Progenitor cell of endocrine pancreas (in vitro differentiated cells): ENCODE measurements at regions not wholly inside any gene's neighbourhood (a gene's known extent, or its start where the extent isn't known, plus 50 kb on each side); places are given as distances from the start of the nearest gene placed in this dataset.
A peak's percentile ranks its signal among the peaks of the same experiment; 100 is the strongest.

Experiments used
- DNase-seq: peaks from one replicate; pipeline ENCODE4 v3.0.0; 2021; ENCODE audit warnings: low spot score; ENCODE audit not compliant: unreplicated experiment
- H3K27ac Mint-ChIP-seq: 2 replicates; pipeline ENCODE4 v1.8.0; 2021; ENCODE audit warnings: mild to moderate bottlenecking, moderate library complexity, mixed read lengths
- H3K27me3 Mint-ChIP-seq: 2 replicates; pipeline ENCODE4 v1.8.0; 2021; ENCODE audit warnings: mixed read lengths
- H3K36me3 Mint-ChIP-seq: 2 replicates; pipeline ENCODE4 v1.8.0; 2022; ENCODE audit warnings: mixed read lengths; ENCODE audit not compliant: insufficient read depth
- H3K4me1 Mint-ChIP-seq: 2 replicates; pipeline ENCODE4 v1.8.0; 2021; ENCODE audit warnings: low read depth, mixed read lengths
- H3K4me3 Mint-ChIP-seq: 2 replicates; pipeline ENCODE4 v1.8.0; 2021; ENCODE audit warnings: low read depth, mild to moderate bottlenecking, moderate library complexity, mixed read lengths
- H3K9me3 Mint-ChIP-seq: 2 replicates; pipeline ENCODE4 v1.8.0; 2021; ENCODE audit warnings: low read depth, mixed read lengths
- CTCF ChIP-seq: fragments of 200-600 bp; sonication (generic); IDR thresholded peaks from one replicate; pipeline ENCODE4 v1.5.0; 2021; ENCODE audit warnings: antibody characterized with exemption, mild to moderate bottlenecking; ENCODE audit not compliant: unreplicated experiment

- no peak for DNase-seq
- Mint-ChIP-seq H3K36me3 (no peaks in the 10 kb centered on the region), H3K27ac (no peak overlapping the region), H3K4me1 (peaks cover 5% of the 10 kb centered on the region), H3K4me3 (no peak overlapping the region), H3K9me3 (no peaks in the 10 kb centered on the region), H3K27me3 (no peaks in the 10 kb centered on the region)
- no peak for TF ChIP-seq CTCF
These were observed 677.0 kb upstream of the FANCL start for GRCh38 chr2:58918141-58918540.

GRCh38 chr2:58917596-58917995 is 676.5 kb upstream of the FANCL start:
- Mint-ChIP-seq H3K4me3 (no peak overlapping the region), H3K27me3 (no peaks in the 10 kb centered on the region), H3K4me1 (peaks cover 5% of the 10 kb centered on the region), H3K36me3 (no peaks in the 10 kb centered on the region), H3K27ac (peak overlapping the region; percentile 67), H3K9me3 (no peaks in the 10 kb centered on the region)
- no peak for TF ChIP-seq CTCF
- DNase-seq: no peak

- TF ChIP-seq CTCF: no peak
- no peaks in the 10 kb centered on the region for H3K36me3 Mint-ChIP-seq
- no peaks in the 10 kb centered on the region for H3K9me3 Mint-ChIP-seq
- DNase-seq: no peak
- H3K4me3 Mint-ChIP-seq: no peak overlapping the region
- no peaks in the 10 kb centered on the region for H3K27me3 Mint-ChIP-seq
- H3K27ac Mint-ChIP-seq: no peak overlapping the region
- peaks cover 5% of the 10 kb centered on the region for H3K4me1 Mint-ChIP-seq
These were observed 674.9 kb upstream of the FANCL start for GRCh38 chr2:58916063-58916462.

GRCh38 chr2:58914733-58915505 is 673.8 kb upstream of the FANCL start:
- Mint-ChIP-seq H3K4me3 (no peak overlapping the region), H3K27ac (no peak overlapping the region), H3K36me3 (no peaks in the 10 kb centered on the region), H3K27me3 (no peaks in the 10 kb centered on the region), H3K4me1 (peaks cover 5% of the 10 kb centered on the region), H3K9me3 (no peaks in the 10 kb centered on the region)
- no peak for TF ChIP-seq CTCF
- no peak for DNase-seq

- no peak overlapping the region for H3K4me3 Mint-ChIP-seq
- peaks cover 7% of the 10 kb centered on the region for H3K4me1 Mint-ChIP-seq
- H3K27ac Mint-ChIP-seq: no peak overlapping the region
- H3K9me3 Mint-ChIP-seq: no peaks in the 10 kb centered on the region
- no peaks in the 10 kb centered on the region for H3K27me3 Mint-ChIP-seq
- no peak for TF ChIP-seq CTCF
- no peak for DNase-seq
- no peaks in the 10 kb centered on the region for H3K36me3 Mint-ChIP-seq
These were observed 672.1 kb upstream of the FANCL start for GRCh38 chr2:58913082-58913726.
